Activated CD4-positive, alpha-beta T cell treated with anti-CD3 and anti-CD28 coated beads, Interleukin-2, amount 50 U/mL, for 24 hours (primary cell): ENCODE measurements at regions not wholly inside any gene's neighbourhood (a gene's known extent, or its start where the extent isn't known, plus 50 kb on each side); places are given as distances from the start of the nearest gene placed in this dataset.
"Not testable (repeated sequence)": the region's sequence is repeated elsewhere in the genome, so short reads cannot be mapped to it uniquely, and the experiment has no call there.

Experiments
- DNase-seq, 2 donors: peaks; one replicate each; pipeline ENCODE4 v3.0.0-alpha.2; 2020; ENCODE audit warnings: low read depth in 1 of 2, low spot score in 1 of 2

- DNase-seq: not testable (repeated sequence)
These were observed 109.8 kb downstream of the OTOP1 start for GRCh38 chr4:4116901-4117300.

- DNase-seq: not testable (repeated sequence)
These were observed 92.4 kb downstream of the OTOP1 start for GRCh38 chr4:4134368-4134767.

- not testable (repeated sequence) for DNase-seq
These were observed 90.1 kb downstream of the OTOP1 start for GRCh38 chr4:4136621-4137020.
